22Rv1 (cell line): ENCODE measurements at regions not wholly inside any gene's neighbourhood (a gene's known extent, or its start where the extent isn't known, plus 50 kb on each side); places are given as distances from the start of the nearest gene placed in this dataset.

Experiments used
- H3K27ac ChIP-seq: fragments of 450-650 bp; 2 replicates; pipeline ENCODE4 v1.5.1; 2017
- ZFX ChIP-seq: fragments of 450-650 bp; IDR thresholded peaks from 2 replicates; pipeline ENCODE4 v1.6.1; 2017; ENCODE audit warnings: antibody characterized with exemption, borderline replicate concordance
- TF ChIP-seq, protein P1 (sequence below): fragments of 450-650 bp; IDR thresholded peaks from 2 replicates; pipeline ENCODE4 v1.5.1; 2017; ENCODE audit warnings: mild to moderate bottlenecking

DNA sequence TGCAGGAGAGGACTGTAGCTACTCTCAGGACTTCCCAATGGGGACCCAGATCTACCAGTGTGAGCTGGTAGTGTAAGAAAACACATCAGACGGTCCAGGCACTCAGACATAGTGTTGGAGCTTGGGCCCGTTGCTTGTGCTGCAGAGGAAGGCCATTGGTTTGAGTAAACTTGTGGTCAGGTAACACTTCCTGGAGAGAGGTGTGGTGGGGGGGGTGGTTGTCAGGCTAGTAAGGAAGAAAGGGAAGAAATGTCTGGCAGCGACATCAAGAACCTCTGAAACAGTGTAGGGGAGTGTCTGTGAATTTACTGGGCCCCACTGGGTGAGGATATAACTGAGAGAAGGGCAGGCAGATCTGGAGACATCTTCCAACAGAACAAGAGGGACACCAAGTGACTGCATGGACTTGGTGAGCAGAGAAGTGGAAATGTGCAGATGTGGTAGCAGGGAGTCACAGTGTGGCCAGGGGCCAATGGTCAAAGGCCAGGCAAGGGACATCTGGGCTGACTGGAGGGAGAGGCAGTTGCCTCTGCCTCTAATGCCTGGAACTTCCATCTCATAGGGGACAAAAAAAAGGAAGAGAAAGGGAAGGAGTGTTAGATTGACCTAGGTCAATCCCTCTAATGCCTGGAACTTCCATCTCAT, 63.7 kb upstream of the MRPS22 start:
- no peak overlapping the region for H3K27ac ChIP-seq
- TF ChIP-seq ZFX: no peak
- TF ChIP-seq, protein P1, sequence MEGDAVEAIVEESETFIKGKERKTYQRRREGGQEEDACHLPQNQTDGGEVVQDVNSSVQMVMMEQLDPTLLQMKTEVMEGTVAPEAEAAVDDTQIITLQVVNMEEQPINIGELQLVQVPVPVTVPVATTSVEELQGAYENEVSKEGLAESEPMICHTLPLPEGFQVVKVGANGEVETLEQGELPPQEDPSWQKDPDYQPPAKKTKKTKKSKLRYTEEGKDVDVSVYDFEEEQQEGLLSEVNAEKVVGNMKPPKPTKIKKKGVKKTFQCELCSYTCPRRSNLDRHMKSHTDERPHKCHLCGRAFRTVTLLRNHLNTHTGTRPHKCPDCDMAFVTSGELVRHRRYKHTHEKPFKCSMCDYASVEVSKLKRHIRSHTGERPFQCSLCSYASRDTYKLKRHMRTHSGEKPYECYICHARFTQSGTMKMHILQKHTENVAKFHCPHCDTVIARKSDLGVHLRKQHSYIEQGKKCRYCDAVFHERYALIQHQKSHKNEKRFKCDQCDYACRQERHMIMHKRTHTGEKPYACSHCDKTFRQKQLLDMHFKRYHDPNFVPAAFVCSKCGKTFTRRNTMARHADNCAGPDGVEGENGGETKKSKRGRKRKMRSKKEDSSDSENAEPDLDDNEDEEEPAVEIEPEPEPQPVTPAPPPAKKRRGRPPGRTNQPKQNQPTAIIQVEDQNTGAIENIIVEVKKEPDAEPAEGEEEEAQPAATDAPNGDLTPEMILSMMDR: no peak

DNA sequence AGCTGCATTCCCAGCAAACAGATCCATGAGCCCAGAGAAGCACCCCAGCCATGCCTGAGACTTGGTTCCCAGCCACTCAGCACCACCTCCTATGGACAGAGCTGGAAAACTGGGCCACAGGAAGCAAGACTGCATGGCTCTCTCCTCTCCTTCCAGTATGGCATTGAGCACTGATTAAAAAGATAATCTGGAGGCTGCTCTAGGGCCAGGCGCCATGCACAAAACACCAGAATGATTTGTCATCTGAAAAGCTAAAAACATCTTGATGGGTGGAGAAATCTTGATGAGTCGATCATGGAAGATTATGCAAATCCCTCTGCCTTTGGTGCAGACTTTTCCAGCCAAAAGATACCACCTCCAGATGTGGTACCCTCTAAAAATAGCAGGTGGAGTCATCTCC, 62.7 kb upstream of the MRPS22 start:
- H3K27ac ChIP-seq: no peak overlapping the region
- TF ChIP-seq, protein P1: no peak
- no peak for TF ChIP-seq ZFX

DNA sequence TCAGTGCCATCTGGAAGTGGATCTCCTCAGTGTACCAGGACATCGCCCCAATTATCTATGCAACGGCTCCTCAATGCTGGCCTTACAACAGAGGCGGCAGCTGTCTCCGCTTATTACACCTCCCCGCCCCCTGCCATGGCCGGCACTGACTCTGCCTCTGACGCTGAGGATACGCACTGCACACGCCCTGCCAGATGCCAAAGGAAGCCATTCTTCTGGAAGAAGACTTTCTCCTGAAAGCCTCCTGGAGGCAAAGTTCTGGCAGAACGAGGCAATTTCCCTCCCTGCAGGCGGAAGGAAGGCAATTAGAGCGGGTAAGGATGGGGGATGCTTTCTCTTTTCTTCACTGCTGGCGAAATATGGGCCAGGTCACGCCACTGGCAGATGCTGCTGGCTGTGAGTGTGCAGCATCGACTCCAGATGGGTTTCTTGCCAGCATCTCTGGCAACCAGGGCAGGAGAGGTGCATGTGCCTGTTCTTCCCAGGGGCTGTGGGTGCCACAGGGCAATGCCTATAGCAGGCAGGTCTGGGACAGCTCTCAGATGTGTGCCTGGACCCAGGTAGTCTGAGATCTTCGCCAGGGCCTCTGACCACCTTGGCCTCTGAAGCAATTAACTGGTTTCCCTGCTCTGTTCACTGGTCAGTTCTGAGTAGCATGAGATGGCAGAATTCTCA, 62.2 kb upstream of the MRPS22 start:
- H3K27ac ChIP-seq: no peak overlapping the region
- TF ChIP-seq, protein P1: no peak
- no peak for TF ChIP-seq ZFX

DNA sequence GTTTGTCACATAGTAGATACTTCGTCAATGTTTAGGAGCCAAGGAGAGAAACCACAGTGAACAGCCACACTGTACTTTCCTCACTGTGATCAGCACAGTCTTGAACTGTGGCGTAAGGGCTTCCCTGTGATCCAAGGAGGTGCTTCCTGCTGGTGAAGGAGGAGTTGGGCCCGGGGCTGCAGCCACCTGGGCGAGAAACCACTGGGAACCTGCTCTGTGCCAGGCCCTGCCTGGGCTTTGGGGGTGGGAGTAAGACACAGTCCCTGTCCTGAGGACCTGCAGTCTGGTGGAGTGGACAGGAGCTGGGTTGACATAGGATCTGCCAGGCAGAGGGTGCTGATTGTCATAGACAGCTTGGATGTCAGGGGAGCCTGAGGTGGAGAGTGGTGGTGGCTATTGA, 60.5 kb upstream of the MRPS22 start:
- no peak overlapping the region for H3K27ac ChIP-seq
- TF ChIP-seq, protein P1: no peak
- TF ChIP-seq ZFX: no peak

DNA sequence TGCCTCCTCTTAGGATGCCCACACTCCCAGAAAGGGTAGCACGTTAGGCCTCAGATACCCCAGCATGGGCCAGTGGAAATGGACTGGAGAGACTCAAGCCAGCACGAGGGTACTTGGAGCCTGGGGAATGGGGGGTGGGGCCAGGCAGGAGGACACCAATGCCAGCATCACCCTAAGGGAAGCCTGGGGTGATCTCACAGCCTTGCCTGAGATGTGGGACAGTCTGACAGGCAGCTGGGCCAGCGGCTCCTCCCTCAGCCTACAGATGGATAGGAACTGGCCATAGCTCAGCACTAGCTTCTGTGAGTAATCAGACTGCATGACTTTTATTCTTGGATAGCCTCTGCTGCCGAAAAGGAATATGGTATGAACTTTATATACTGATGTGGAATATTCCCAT, 59.6 kb upstream of the MRPS22 start:
- TF ChIP-seq, protein P1: no peak
- no peak for TF ChIP-seq ZFX
- H3K27ac ChIP-seq: no peak overlapping the region

DNA sequence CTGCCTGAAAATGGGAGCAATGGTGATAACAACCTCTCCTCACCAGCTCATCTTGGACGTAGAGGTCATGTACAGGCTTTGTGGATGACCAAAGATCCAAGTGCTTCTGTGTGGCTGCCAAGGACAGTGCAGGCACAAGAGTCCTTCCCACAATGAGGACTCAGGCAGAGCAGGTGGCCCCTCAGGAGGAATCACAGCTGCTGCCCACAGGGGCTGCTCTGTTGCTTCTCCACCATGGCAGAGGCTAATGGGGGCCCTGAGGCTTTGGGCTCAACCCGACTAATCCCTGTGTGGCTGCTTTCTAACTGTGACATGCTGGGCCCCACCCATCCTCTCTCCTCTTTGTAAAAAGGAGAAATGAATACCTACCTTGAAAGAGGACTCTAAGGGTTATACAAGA, 58.1 kb upstream of the MRPS22 start:
- H3K27ac ChIP-seq: no peak overlapping the region
- TF ChIP-seq, protein P1: no peak
- no peak for TF ChIP-seq ZFX

DNA sequence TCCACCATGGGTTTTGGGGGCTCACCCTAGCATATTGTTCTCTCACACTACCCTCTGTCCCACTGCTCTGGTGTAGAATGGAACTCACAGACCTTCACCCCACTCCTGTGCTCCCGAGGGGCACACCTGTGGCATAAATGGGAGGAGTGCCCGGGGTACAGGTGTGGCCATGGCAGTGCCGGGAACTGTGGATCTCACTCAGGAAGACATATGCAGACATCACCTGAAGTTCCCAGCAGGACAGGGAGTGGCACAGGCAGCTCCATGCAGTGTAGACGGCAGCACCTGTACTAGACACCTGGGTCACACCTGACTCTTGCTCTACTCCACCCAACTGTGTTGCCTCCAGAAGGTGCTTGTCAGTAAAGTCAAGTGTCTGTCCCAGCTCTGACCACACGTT, 57.6 kb upstream of the MRPS22 start:
- TF ChIP-seq, protein P1: no peak
- TF ChIP-seq ZFX: no peak
- H3K27ac ChIP-seq: no peak overlapping the region
